ENCODE measurements at regions not wholly inside any gene's neighbourhood (a gene's known extent, or its start where the extent isn't known, plus 50 kb on each side); places are given as distances from the start of the nearest gene placed in this dataset.

- TF ChIP-seq CTCF (IDR thresholded peaks at IDR 0.05; ENCODE audit: low read depth, low read length, poor library complexity, severe bottlenecking) (no peak), EZH2phosphoT487 (IDR thresholded peaks at IDR 0.05; ENCODE audit: borderline replicate concordance, low read length) (no peak)
These were observed 764.9 kb downstream of the DNAH5 start for GRCh38 chr5:13179407-13180087.

Data from DOHH2 (cell line).